ENCODE measurements at regions not wholly inside any gene's neighbourhood (a gene's known extent, or its start where the extent isn't known, plus 50 kb on each side); places are given as distances from the start of the nearest gene placed in this dataset.

- TF ChIP-seq REST (IDR thresholded peaks at IDR 0.05; ENCODE audit: low read depth, low read length): no peak
- no peak for TF ChIP-seq TCF3 (IDR thresholded peaks at IDR 0.05; ENCODE audit: borderline replicate concordance, insufficient read depth, low read depth, low read length)
- no peak for TF ChIP-seq RBBP5 (conservative IDR thresholded peaks at IDR 0.05)
- TF ChIP-seq, protein P1, sequence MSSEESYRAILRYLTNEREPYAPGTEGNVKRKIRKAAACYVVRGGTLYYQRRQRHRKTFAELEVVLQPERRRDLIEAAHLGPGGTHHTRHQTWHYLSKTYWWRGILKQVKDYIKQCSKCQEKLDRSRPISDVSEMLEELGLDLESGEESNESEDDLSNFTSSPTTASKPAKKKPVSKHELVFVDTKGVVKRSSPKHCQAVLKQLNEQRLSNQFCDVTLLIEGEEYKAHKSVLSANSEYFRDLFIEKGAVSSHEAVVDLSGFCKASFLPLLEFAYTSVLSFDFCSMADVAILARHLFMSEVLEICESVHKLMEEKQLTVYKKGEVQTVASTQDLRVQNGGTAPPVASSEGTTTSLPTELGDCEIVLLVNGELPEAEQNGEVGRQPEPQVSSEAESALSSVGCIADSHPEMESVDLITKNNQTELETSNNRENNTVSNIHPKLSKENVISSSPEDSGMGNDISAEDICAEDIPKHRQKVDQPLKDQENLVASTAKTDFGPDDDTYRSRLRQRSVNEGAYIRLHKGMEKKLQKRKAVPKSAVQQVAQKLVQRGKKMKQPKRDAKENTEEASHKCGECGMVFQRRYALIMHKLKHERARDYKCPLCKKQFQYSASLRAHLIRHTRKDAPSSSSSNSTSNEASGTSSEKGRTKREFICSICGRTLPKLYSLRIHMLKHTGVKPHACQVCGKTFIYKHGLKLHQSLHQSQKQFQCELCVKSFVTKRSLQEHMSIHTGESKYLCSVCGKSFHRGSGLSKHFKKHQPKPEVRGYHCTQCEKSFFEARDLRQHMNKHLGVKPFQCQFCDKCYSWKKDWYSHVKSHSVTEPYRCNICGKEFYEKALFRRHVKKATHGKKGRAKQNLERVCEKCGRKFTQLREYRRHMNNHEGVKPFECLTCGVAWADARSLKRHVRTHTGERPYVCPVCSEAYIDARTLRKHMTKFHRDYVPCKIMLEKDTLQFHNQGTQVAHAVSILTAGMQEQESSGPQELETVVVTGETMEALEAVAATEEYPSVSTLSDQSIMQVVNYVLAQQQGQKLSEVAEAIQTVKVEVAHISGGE (CRISPR knock-in tag; IDR thresholded peaks at IDR 0.05): no peak
- TF ChIP-seq GABPA (IDR thresholded peaks at IDR 0.05; ENCODE audit: low read depth): no peak
These were observed 332.3 kb upstream of the KIRREL3 start (continued) for GRCh38 chr11:127332896-127333295.

- Histone ChIP-seq H3K9ac (ENCODE audit: control insufficient read depth, insufficient read depth, low read length) (no peak overlapping the region), H2AFZ (ENCODE audit: control insufficient read depth, low read depth, low read length) (no peak overlapping the region), H3K4me2 (ENCODE audit: control insufficient read depth, insufficient read depth) (no peak overlapping the region), H3K79me2 (ENCODE audit: control insufficient read depth, insufficient read depth, low read length) (no peaks in the 10 kb centered on the region), H3K9me3 (replicated peaks; ENCODE audit: control insufficient read depth, insufficient read depth, low read length) (no peaks in the 10 kb centered on the region; the same call in 2 of the 3 replicates), H3K4me3 (no peak overlapping the region), H3K4me1 (ENCODE audit: control insufficient read depth, insufficient read depth, low read length) (no peaks in the 10 kb centered on the region), H3K27ac (ENCODE audit: control insufficient read depth, insufficient read depth) (no peak overlapping the region), H4K20me1 (ENCODE audit: control insufficient read depth, insufficient read depth) (no peaks in the 10 kb centered on the region), H3K27me3 (replicated peaks in 1 of 2; ENCODE audit: control insufficient read depth in 2 of 2, insufficient read depth in 2 of 2, low read length in 1 of 2) (no peaks in the 10 kb centered on the region), H3K36me3 (ENCODE audit: control insufficient read depth in 2 of 2, insufficient read depth in 2 of 2, low read length in 1 of 2) (no peaks in the 10 kb centered on the region)
- CTCF ChIA-PET: no interaction called here
- DNase-seq (ENCODE audit: low read depth, low spot score) (no peak), ATAC-seq (no peak), FAIRE-seq (no peak)
- no TSS peak for BruUV-seq (replicated peaks)
- POLR2A ChIA-PET: no interaction called here
- SMC1A ChIA-PET (ENCODE audit: uncharacterized antibody, unreplicated experiment): no interaction called here
- 16% methylated on average over 3 of the region's 3 CpGs for WGBS (ENCODE audit: insufficient coverage, insufficient replicate concordance, low lambda C conversion rate, missing lambda C conversion rate)
- intact Hi-C loops (cut with micrococcal nuclease; ENCODE audit: unreplicated experiment) (no loop called here), in situ Hi-C loops (cut with MboI) (no loop called here)
- RAD21 ChIA-PET (ENCODE audit: unreplicated experiment): no interaction called here
- TF ChIP-seq PKNOX1 (IDR thresholded peaks at IDR 0.05): no peak
- TF ChIP-seq MAX (IDR thresholded peaks at IDR 0.05; ENCODE audit: low read depth, low read length): no peak
- no peak for TF ChIP-seq KLF5 (IDR thresholded peaks at IDR 0.05; ENCODE audit: partially characterized antibody)
- TF ChIP-seq, protein P2, sequence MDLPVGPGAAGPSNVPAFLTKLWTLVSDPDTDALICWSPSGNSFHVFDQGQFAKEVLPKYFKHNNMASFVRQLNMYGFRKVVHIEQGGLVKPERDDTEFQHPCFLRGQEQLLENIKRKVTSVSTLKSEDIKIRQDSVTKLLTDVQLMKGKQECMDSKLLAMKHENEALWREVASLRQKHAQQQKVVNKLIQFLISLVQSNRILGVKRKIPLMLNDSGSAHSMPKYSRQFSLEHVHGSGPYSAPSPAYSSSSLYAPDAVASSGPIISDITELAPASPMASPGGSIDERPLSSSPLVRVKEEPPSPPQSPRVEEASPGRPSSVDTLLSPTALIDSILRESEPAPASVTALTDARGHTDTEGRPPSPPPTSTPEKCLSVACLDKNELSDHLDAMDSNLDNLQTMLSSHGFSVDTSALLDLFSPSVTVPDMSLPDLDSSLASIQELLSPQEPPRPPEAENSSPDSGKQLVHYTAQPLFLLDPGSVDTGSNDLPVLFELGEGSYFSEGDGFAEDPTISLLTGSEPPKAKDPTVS (IDR thresholded peaks at IDR 0.05; ENCODE audit: low read depth, low read length): no peak
- TF ChIP-seq BCLAF1 (IDR thresholded peaks at IDR 0.05): no peak
These were observed 329.5 kb upstream of the KIRREL3 start for GRCh38 chr11:127330044-127330443.

Measured in GM12878 (cell line).